Right lobe of liver (tissue), 6 donors: ENCODE measurements at regions not wholly inside any gene's neighbourhood (a gene's known extent, or its start where the extent isn't known, plus 50 kb on each side); places are given as distances from the start of the nearest gene placed in this dataset.

Experiments used
- ATAC-seq, 4 donors: fragments of 200-7000 bp; cut with Tn5 transposase; one replicate each; pipeline ENCODE4 v1.9.1; 2020; ENCODE audit warnings: mild to moderate bottlenecking in 4 of 4, moderate library complexity in 4 of 4
- DNase-seq, 3 donors: peaks; one replicate each; pipeline ENCODE4 v3.0.0-alpha.2; 2020
- H3K27ac ChIP-seq, 3 donors: fragments of 200-600 bp; one replicate each; pipeline ENCODE4 v1.8.0; 2022
- H3K27me3 ChIP-seq, 2 donors: fragments of 200-600 bp; one replicate each; pipeline ENCODE4 v1.8.0; 2022
- H3K36me3 ChIP-seq, 4 donors: fragments of 200-600 bp; sonication (generic) in 1 of 4; one replicate each; pipeline versions ENCODE4 v1.5.1 to v1.8.0; 2017 to 2022; ENCODE audit warnings: control low read depth in 1 of 4
- H3K4me1 ChIP-seq, 4 donors: fragments of 200-600 bp; sonication (generic) in 1 of 4; one replicate each; pipeline versions ENCODE4 v1.5.1 to v1.8.0; 2017 to 2022; ENCODE audit warnings: control low read depth in 1 of 4
- H3K4me3 ChIP-seq, 3 donors: fragments of 200-600 bp; one replicate each; pipeline ENCODE4 v1.8.0; 2022
- H3K9me3 ChIP-seq, 4 donors: fragments of 200-600 bp; sonication (generic) in 1 of 4; one replicate each; pipeline versions ENCODE4 v1.5.1 to v1.8.0; 2017 to 2022; ENCODE audit warnings: control low read depth in 1 of 4
- CTCF ChIP-seq, 4 donors: fragments of 200-600 bp in 3 of 4; fragments of 450-650 bp in 1 of 4; IDR thresholded peaks; one replicate each; pipeline versions ENCODE4 v1.5.1 to v1.8.0; 2016 to 2022; ENCODE audit warnings: antibody characterized with exemption in 4 of 4, mild to moderate bottlenecking in 2 of 4
- POLR2A ChIP-seq: fragments of 450-650 bp; IDR thresholded peaks from one replicate; pipeline ENCODE4 v1.6.1; 2017; ENCODE audit warnings: antibody characterized with exemption, mild to moderate bottlenecking
- WGBS: methylation state at CpG from one replicate; pipeline ENCODE4 v1.1.6; 2018; ENCODE audit warnings: low coverage, low lambda C conversion rate; ENCODE audit not compliant: insufficient coverage; ENCODE audit errors: missing lambda C conversion rate; 5-methylcytosine and 5-hydroxymethylcytosine counted together
- intact Hi-C, 2 donors: fragments of 100-400 bp; cut with DNase I; formaldehyde crosslinking; loops; one replicate each; pipeline versions ENCODE4 v1.11.2 to v1.14.1; 2022
- donor health status: DM: no; HTN: yes; CAD: no.
- donor health status: DM: no; HTN: no; CAD: no.
- donor health status: DM: no; HTN: no; CAD: no.
- donor health status: DM: no; HTN: yes; CAD: no.
- donor health status: DM: no; HTN: yes; CAD: no.

DNA sequence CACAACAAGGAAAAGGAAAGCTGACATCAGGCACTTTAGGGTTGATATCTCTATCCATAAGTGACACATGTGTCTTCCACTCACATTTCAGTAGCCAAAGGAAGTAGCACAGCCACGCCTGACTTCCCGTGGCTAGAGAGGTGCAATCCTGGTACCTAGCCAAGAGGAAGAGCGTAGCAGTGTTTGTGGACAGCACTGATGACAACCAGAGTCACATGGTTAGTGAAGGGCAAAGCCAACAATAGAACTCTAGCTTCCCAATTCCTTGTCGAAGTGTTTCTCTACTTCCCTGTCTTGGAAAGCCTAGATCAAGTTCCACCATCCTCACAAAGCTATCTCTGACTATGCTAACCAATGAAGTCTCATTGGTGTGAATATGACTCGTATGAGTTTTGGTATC, 189.2 kb downstream of the RSL24D1 start:
- Histone ChIP-seq H3K27ac (no peak overlapping the region), H3K36me3 (no peaks in the 10 kb centered on the region), H3K27me3 (no peaks in the 10 kb centered on the region), H3K4me3 (no peak overlapping the region), H3K9me3 (no peaks in the 10 kb centered on the region), H3K4me1 (no peaks in the 10 kb centered on the region)
- DNase-seq (peak in 1 of 3 donors; percentile 48), ATAC-seq (peak; percentile 56 to 69 (median 64))
- intact Hi-C loops = no loop called here
- WGBS = 43% methylated on average over 4 of the region's 5 CpGs
- TF ChIP-seq POLR2A (no peak), CTCF (IDR thresholded peaks at IDR 0.05) (no peak)

GRCh38 chr15:55005679-55006078, 191.1 kb downstream of the RSL24D1 start:
- no peaks in the 10 kb centered on the region for H3K36me3 ChIP-seq
- no peak overlapping the region for H3K27ac ChIP-seq
- no peak overlapping the region for H3K4me3 ChIP-seq
- no peak for DNase-seq
- ATAC-seq = no peak
- H3K27me3 ChIP-seq = no peaks in the 10 kb centered on the region
- intact Hi-C loops = no loop called here
- TF ChIP-seq CTCF (IDR thresholded peaks at IDR 0.05) (no peak), POLR2A (no peak)
- no peaks in the 10 kb centered on the region for H3K4me1 ChIP-seq
- H3K9me3 ChIP-seq = no peaks in the 10 kb centered on the region

DNA sequence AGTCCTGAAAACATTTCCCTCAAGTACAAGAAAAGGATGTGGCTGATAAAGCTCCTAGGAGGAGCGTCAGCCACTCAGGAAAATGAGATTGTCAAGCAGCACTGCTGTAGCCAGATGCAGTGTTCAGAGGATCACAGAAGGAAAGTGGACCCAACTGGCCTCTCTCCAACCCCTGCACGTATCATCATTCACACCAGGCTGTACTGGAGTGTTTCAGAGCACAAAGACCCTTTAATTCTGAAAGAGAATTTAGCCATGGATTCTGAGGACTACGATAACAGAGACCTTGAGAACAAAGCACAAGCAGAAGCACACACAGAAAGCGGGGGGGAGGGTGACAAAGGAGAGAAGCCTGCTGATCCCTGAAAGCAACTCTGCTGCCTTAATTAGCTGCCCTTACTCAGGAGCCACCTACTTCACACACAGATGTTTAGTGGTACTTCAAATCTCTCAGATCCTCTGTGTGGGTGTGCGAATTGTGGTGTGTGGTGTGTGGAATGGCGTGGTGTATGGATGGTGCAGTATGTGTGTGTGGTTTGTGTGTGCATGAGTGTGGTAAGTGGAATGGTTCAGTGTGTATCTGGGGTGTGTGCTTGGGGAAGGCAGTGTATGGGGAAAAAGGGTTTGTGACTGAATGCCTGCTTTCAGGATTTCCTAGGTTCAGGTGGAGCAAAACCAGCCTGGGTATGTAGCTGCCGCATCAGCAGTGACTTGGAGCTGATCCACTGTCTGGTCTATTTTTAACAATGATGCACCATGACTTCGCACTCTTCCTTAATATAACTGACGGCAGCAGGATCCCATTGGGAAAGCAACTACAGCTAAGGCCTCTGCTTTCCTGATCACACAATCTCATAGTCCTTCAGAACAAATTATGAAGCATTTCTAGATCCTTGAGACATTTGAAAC, 192.5 kb downstream of the RSL24D1 start:
- intact Hi-C loops = no loop called here
- no peak overlapping the region for H3K4me3 ChIP-seq
- ATAC-seq (no peak), DNase-seq (no peak)
- no peaks in the 10 kb centered on the region for H3K9me3 ChIP-seq
- no peaks in the 10 kb centered on the region for H3K36me3 ChIP-seq
- H3K27me3 ChIP-seq = no peaks in the 10 kb centered on the region
- no peak overlapping the region for H3K27ac ChIP-seq
- WGBS = 60% methylated on average over 8 of the region's 9 CpGs
- TF ChIP-seq CTCF (IDR thresholded peaks at IDR 0.05) (no peak), POLR2A (no peak)
- H3K4me1 ChIP-seq = no peaks in the 10 kb centered on the region

- no peak for ATAC-seq
- intact Hi-C loops = no loop called here
- no peak for DNase-seq
- Histone ChIP-seq H3K27ac (no peak overlapping the region), H3K27me3 (no peaks in the 10 kb centered on the region), H3K36me3 (no peaks in the 10 kb centered on the region), H3K4me1 (no peaks in the 10 kb centered on the region), H3K9me3 (no peaks in the 10 kb centered on the region), H3K4me3 (no peak overlapping the region)
- TF ChIP-seq POLR2A = no peak
- TF ChIP-seq CTCF (IDR thresholded peaks at IDR 0.05) = no peak
- 100% methylated on average over 1 of the region's 1 CpG for WGBS
Measured at GRCh38 chr15:54998661-54999060, 198.1 kb downstream of the RSL24D1 start.
